GM12892 (cell line): ENCODE measurements at regions not wholly inside any gene's neighbourhood (a gene's known extent, or its start where the extent isn't known, plus 50 kb on each side); places are given as distances from the start of the nearest gene placed in this dataset.

ENCODE experiments used
- POLR2AphosphoS5 ChIP-seq: IDR thresholded peaks from 2 replicates; pipeline ENCODE4 v1.6.1; 2011; ENCODE audit warnings: low read depth, low read length, control low read depth
- TAF1 ChIP-seq: IDR thresholded peaks from 2 replicates; pipeline ENCODE4 v1.6.1; 2011; ENCODE audit warnings: low read depth, mild to moderate bottlenecking, control low read depth, low read length, borderline replicate concordance

- TF ChIP-seq POLR2AphosphoS5 = no peak
- TF ChIP-seq TAF1 = no peak
Observed at GRCh38 chr12:107325075-107325608, 231.8 kb upstream of the CRY1 start.
